ENCODE measurements at regions not wholly inside any gene's neighbourhood (a gene's known extent, or its start where the extent isn't known, plus 50 kb on each side); places are given as distances from the start of the nearest gene placed in this dataset.

- peak overlapping the region; percentile 40 to 100 (median 100) for H3K27ac ChIP-seq
These were observed 83.6 kb upstream of the PPARA start for GRCh38 chr22:46066691-46067090.

GRCh38 chr22:46067159-46068111 is 82.9 kb upstream of the PPARA start:
- Histone ChIP-seq H3K36me3 (no peaks in the 10 kb centered on the region), H3K9me3 (no peaks in the 10 kb centered on the region), H3K4me1 (peaks cover 4 to 31% (median 9%) of the 10 kb centered on the region in 4 donors), H3K27ac (peak overlapping the region; percentile 57 to 100 (median 100)), H3K4me3 (peak overlapping the region in 2 of 4 donors; percentile 22 to 35), H3K27me3 (no peaks in the 10 kb centered on the region)
- peak in 2 of 3 donors; percentile 29 to 43 for DNase-seq
- TF ChIP-seq CTCF (IDR thresholded peaks at IDR 0.05) (no peak), POLR2A (IDR thresholded peaks at IDR 0.05) (no peak)

More at GRCh38 chr22:46066691-46067090, 83.6 kb upstream of the PPARA start:
- Histone ChIP-seq H3K4me1 (peaks cover 0 to 37% (median 8%) of the 10 kb centered on the region in 4 donors), H3K9me3 (no peaks in the 10 kb centered on the region), H3K4me3 (peak overlapping the region in 2 of 4 donors; percentile 22 to 35), H3K27me3 (no peaks in the 10 kb centered on the region), H3K36me3 (no peaks in the 10 kb centered on the region)
- peak in 2 of 3 donors; percentile 47 to 48 for DNase-seq
- TF ChIP-seq CTCF (IDR thresholded peaks at IDR 0.05) (no peak), POLR2A (IDR thresholded peaks at IDR 0.05) (no peak)

GRCh38 chr22:46068181-46068592 is 82.1 kb upstream of the PPARA start:
- no peaks in the 10 kb centered on the region for H3K9me3 ChIP-seq
- no peaks in the 10 kb centered on the region for H3K27me3 ChIP-seq
- DNase-seq, result no peak
- TF ChIP-seq POLR2A (IDR thresholded peaks at IDR 0.05), result no peak
- no peak for TF ChIP-seq CTCF (IDR thresholded peaks at IDR 0.05)
- H3K4me3 ChIP-seq, result peak overlapping the region in 1 of 4 donors; percentile 97
- H3K27ac ChIP-seq, result peak overlapping the region; percentile 89 to 100 (median 100)
- H3K36me3 ChIP-seq, result no peaks in the 10 kb centered on the region
- H3K4me1 ChIP-seq, result peaks cover 4 to 27% (median 8%) of the 10 kb centered on the region in 4 donors

- peak in 2 of 3 donors; percentile 54 to 69 for DNase-seq
- no peaks in the 10 kb centered on the region for H3K27me3 ChIP-seq
- H3K4me1 ChIP-seq, result peaks cover 4 to 27% (median 8%) of the 10 kb centered on the region in 4 donors
These were observed 81.5 kb upstream of the PPARA start for GRCh38 chr22:46068593-46069491.

More at GRCh38 chr22:46068593-46069491, 81.5 kb upstream of the PPARA start:
- Histone ChIP-seq H3K9me3 (no peaks in the 10 kb centered on the region), H3K27ac (peak overlapping the region; percentile 89 to 100 (median 100)), H3K36me3 (no peaks in the 10 kb centered on the region), H3K4me3 (peak overlapping the region; percentile 69 to 97 (median 82))
- no peak for TF ChIP-seq CTCF (IDR thresholded peaks at IDR 0.05)
